Nephron progenitor cell (in vitro differentiated cells): ENCODE measurements at regions not wholly inside any gene's neighbourhood (a gene's known extent, or its start where the extent isn't known, plus 50 kb on each side); places are given as distances from the start of the nearest gene placed in this dataset.

ENCODE experiments used
- DNase-seq: peaks from one replicate; pipeline ENCODE4 v3.0.0; 2021
- H3K27ac Mint-ChIP-seq: 2 replicates; pipeline ENCODE4 v1.8.0; 2021; ENCODE audit warnings: mild to moderate bottlenecking, moderate library complexity, mixed read lengths
- H3K27me3 Mint-ChIP-seq: 2 replicates; pipeline ENCODE4 v1.8.0; 2021; ENCODE audit warnings: mild to moderate bottlenecking, low read depth, mixed read lengths; ENCODE audit not compliant: poor library complexity
- H3K36me3 Mint-ChIP-seq: 2 replicates; pipeline ENCODE4 v1.8.0; 2021; ENCODE audit warnings: low read depth, mixed read lengths
- H3K4me1 Mint-ChIP-seq: 2 replicates; pipeline ENCODE4 v1.8.0; 2021; ENCODE audit warnings: mixed read lengths
- H3K4me3 Mint-ChIP-seq: 2 replicates; pipeline ENCODE4 v1.8.0; 2021; ENCODE audit warnings: mild to moderate bottlenecking, moderate library complexity, mixed read lengths
- H3K9me3 Mint-ChIP-seq: 2 replicates; pipeline ENCODE4 v1.8.0; 2021; ENCODE audit warnings: mild to moderate bottlenecking, moderate library complexity, mixed read lengths
- CTCF ChIP-seq: fragments of 200-600 bp; sonication (generic); IDR thresholded peaks from 2 replicates; pipeline ENCODE4 v1.5.0; 2021; ENCODE audit warnings: antibody characterized with exemption

GRCh38 chr13:73675821-73676220 lies 458.4 kb downstream of the KLF12 start:
- H3K27me3 Mint-ChIP-seq = no peaks in the 10 kb centered on the region
- H3K4me3 Mint-ChIP-seq = no peak overlapping the region
- no peak for TF ChIP-seq CTCF
- H3K36me3 Mint-ChIP-seq = no peaks in the 10 kb centered on the region
- no peak overlapping the region for H3K27ac Mint-ChIP-seq
- DNase-seq = no peak
- H3K9me3 Mint-ChIP-seq = no peaks in the 10 kb centered on the region
- H3K4me1 Mint-ChIP-seq = no peaks in the 10 kb centered on the region

- Mint-ChIP-seq H3K4me3 (no peak overlapping the region), H3K27me3 (no peaks in the 10 kb centered on the region), H3K4me1 (no peaks in the 10 kb centered on the region), H3K9me3 (no peaks in the 10 kb centered on the region), H3K36me3 (no peaks in the 10 kb centered on the region), H3K27ac (no peak overlapping the region)
- TF ChIP-seq CTCF = no peak
- no peak for DNase-seq
These were observed 459.6 kb downstream of the KLF12 start for GRCh38 chr13:73674570-73674969.

- no peaks in the 10 kb centered on the region for H3K9me3 Mint-ChIP-seq
- TF ChIP-seq CTCF = no peak
- H3K4me3 Mint-ChIP-seq = no peak overlapping the region
- no peaks in the 10 kb centered on the region for H3K36me3 Mint-ChIP-seq
- no peak for DNase-seq
- no peaks in the 10 kb centered on the region for H3K4me1 Mint-ChIP-seq
- no peak overlapping the region for H3K27ac Mint-ChIP-seq
- no peaks in the 10 kb centered on the region for H3K27me3 Mint-ChIP-seq
These were observed 460.3 kb downstream of the KLF12 start for GRCh38 chr13:73673931-73674330.

GRCh38 chr13:73672492-73672891 lies 461.7 kb downstream of the KLF12 start:
- H3K4me1 Mint-ChIP-seq = no peaks in the 10 kb centered on the region
- H3K9me3 Mint-ChIP-seq = no peaks in the 10 kb centered on the region
- TF ChIP-seq CTCF = no peak

GRCh38 chr13:73671732-73672131 lies 462.5 kb downstream of the KLF12 start:
- Mint-ChIP-seq H3K27ac (no peak overlapping the region), H3K36me3 (no peaks in the 10 kb centered on the region), H3K4me3 (no peak overlapping the region), H3K9me3 (no peaks in the 10 kb centered on the region), H3K27me3 (no peaks in the 10 kb centered on the region), H3K4me1 (no peaks in the 10 kb centered on the region)
- no peak for DNase-seq
- TF ChIP-seq CTCF = no peak

More at GRCh38 chr13:73672492-73672891, 461.7 kb downstream of the KLF12 start:
- Mint-ChIP-seq H3K27me3 (no peaks in the 10 kb centered on the region), H3K4me3 (no peak overlapping the region), H3K36me3 (no peaks in the 10 kb centered on the region), H3K27ac (no peak overlapping the region)
- no peak for DNase-seq

GRCh38 chr13:73671011-73671410 lies 463.2 kb downstream of the KLF12 start:
- no peak for DNase-seq
- no peaks in the 10 kb centered on the region for H3K27me3 Mint-ChIP-seq
- no peak overlapping the region for H3K27ac Mint-ChIP-seq
- H3K4me1 Mint-ChIP-seq = no peaks in the 10 kb centered on the region
- no peaks in the 10 kb centered on the region for H3K36me3 Mint-ChIP-seq
- no peak overlapping the region for H3K4me3 Mint-ChIP-seq
- H3K9me3 Mint-ChIP-seq = no peaks in the 10 kb centered on the region
- TF ChIP-seq CTCF = no peak
